Nephron progenitor cell (in vitro differentiated cells): ENCODE measurements at regions not wholly inside any gene's neighbourhood (a gene's known extent, or its start where the extent isn't known, plus 50 kb on each side); places are given as distances from the start of the nearest gene placed in this dataset.

Source experiments
- DNase-seq: peaks from one replicate; pipeline ENCODE4 v3.0.0; 2021
- H3K27ac Mint-ChIP-seq: 2 replicates; pipeline ENCODE4 v1.8.0; 2021; ENCODE audit warnings: mild to moderate bottlenecking, moderate library complexity, mixed read lengths
- H3K27me3 Mint-ChIP-seq: 2 replicates; pipeline ENCODE4 v1.8.0; 2021; ENCODE audit warnings: mild to moderate bottlenecking, low read depth, mixed read lengths; ENCODE audit not compliant: poor library complexity
- H3K36me3 Mint-ChIP-seq: 2 replicates; pipeline ENCODE4 v1.8.0; 2021; ENCODE audit warnings: low read depth, mixed read lengths
- H3K4me1 Mint-ChIP-seq: 2 replicates; pipeline ENCODE4 v1.8.0; 2021; ENCODE audit warnings: mixed read lengths
- H3K4me3 Mint-ChIP-seq: 2 replicates; pipeline ENCODE4 v1.8.0; 2021; ENCODE audit warnings: mild to moderate bottlenecking, moderate library complexity, mixed read lengths
- H3K9me3 Mint-ChIP-seq: 2 replicates; pipeline ENCODE4 v1.8.0; 2021; ENCODE audit warnings: mild to moderate bottlenecking, moderate library complexity, mixed read lengths
- CTCF ChIP-seq: fragments of 200-600 bp; sonication (generic); IDR thresholded peaks from 2 replicates; pipeline ENCODE4 v1.5.0; 2021; ENCODE audit warnings: antibody characterized with exemption

DNA sequence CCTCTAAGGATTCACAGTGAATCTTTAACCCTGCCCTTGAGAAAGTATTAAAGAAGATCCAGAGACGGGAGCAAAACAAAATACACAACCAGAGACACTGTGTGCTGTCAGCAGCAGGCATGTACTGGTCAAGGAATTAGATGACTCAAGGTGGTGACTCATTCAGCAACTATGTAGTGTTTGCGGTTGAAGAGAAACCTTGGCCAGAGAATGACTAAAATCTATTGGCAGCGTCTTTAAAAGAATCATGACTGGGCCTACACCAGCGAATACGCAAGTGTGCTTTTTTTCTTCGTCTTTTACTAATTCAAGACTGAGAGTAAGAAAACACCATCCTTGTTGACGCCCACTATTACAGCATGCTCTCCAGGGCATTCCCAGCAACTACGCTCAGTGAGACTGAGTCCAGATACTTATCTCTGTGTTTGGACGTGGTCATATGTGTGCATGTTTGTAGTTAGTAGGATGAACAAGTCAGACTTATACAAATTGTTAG is 72.4 kb upstream of the BACH2 start:
- DNase-seq = no peak
- Mint-ChIP-seq H3K4me1 (peaks cover 45% of the 10 kb centered on the region), H3K27ac (peak overlapping the region; percentile 76), H3K4me3 (no peak overlapping the region), H3K9me3 (peaks cover 15% of the 10 kb centered on the region), H3K36me3 (no peaks in the 10 kb centered on the region), H3K27me3 (peaks cover 6% of the 10 kb centered on the region)
- TF ChIP-seq CTCF = no peak

GRCh38 chr6:90368601-90369000 is 72.0 kb upstream of the BACH2 start:
- TF ChIP-seq CTCF = no peak
- Mint-ChIP-seq H3K9me3 (peaks cover 15% of the 10 kb centered on the region), H3K4me1 (peaks cover 49% of the 10 kb centered on the region), H3K27me3 (peaks cover 6% of the 10 kb centered on the region), H3K4me3 (no peak overlapping the region), H3K36me3 (no peaks in the 10 kb centered on the region), H3K27ac (peak overlapping the region; percentile 76)
- no peak for DNase-seq

DNA sequence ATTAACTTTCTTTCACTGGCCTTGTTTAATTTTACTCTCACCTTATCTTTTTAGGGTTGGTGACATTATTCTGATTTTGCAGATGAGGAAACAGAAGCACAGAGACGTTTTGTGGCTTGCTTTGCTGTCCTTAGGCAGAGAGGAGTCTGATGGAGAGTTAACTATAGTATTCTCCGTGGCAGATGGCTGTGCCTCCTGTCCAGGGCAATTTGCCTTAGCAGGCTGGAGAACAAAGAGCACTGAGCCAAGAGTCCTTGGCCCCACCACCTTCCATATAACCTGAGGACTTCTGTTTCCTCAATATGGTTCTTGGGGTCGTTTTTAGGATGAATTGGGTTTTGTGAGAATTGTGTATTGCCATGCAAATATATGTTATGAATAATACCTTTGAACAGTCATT is 71.4 kb upstream of the BACH2 start:
- DNase-seq = no peak
- H3K4me3 Mint-ChIP-seq = no peak overlapping the region
- peaks cover 15% of the 10 kb centered on the region for H3K9me3 Mint-ChIP-seq
- peaks cover 55% of the 10 kb centered on the region for H3K4me1 Mint-ChIP-seq
- H3K27ac Mint-ChIP-seq = no peak overlapping the region
- TF ChIP-seq CTCF = no peak
- H3K27me3 Mint-ChIP-seq = peaks cover 6% of the 10 kb centered on the region
- H3K36me3 Mint-ChIP-seq = no peaks in the 10 kb centered on the region

- peaks cover 3% of the 10 kb centered on the region for H3K27me3 Mint-ChIP-seq
- TF ChIP-seq CTCF = no peak
- H3K4me1 Mint-ChIP-seq = peaks cover 63% of the 10 kb centered on the region
- no peak overlapping the region for H3K27ac Mint-ChIP-seq
- H3K4me3 Mint-ChIP-seq = no peak overlapping the region
- H3K9me3 Mint-ChIP-seq = peaks cover 15% of the 10 kb centered on the region
- DNase-seq = no peak
- H3K36me3 Mint-ChIP-seq = no peaks in the 10 kb centered on the region
Measured at GRCh38 chr6:90365565-90366219, 69.0 kb upstream of the BACH2 start.

- H3K4me3 Mint-ChIP-seq = no peak overlapping the region
- H3K27me3 Mint-ChIP-seq = peaks cover 5% of the 10 kb centered on the region
- H3K4me1 Mint-ChIP-seq = peaks cover 70% of the 10 kb centered on the region
- peaks cover 15% of the 10 kb centered on the region for H3K9me3 Mint-ChIP-seq
- no peak overlapping the region for H3K27ac Mint-ChIP-seq
- no peak for DNase-seq
- H3K36me3 Mint-ChIP-seq = no peaks in the 10 kb centered on the region
- TF ChIP-seq CTCF = no peak
Measured at GRCh38 chr6:90365002-90365401, 68.4 kb upstream of the BACH2 start.

DNA sequence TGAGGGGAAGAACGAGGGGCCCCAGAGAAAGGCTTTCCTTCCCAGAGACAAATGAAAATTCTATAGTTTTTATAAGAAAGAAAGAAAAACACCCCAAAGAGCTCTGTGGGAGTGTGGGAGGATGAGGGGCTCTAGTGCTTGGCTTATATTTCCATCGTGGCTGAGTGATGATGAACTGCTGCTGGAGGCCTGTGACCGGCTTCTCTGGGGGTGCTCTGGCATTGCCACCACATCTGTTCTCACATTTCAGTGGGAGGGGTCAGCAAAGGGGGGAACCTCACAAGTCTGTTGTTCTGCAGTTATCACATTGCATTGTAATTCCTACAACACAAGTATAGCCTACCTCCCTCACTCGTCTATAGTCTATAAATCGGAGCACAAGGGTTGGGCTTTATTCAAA is 67.6 kb upstream of the BACH2 start:
- Mint-ChIP-seq H3K4me3 (peak overlapping the region; percentile 48), H3K27me3 (peaks cover 6% of the 10 kb centered on the region), H3K4me1 (peaks cover 68% of the 10 kb centered on the region), H3K27ac (peak overlapping the region; percentile 93), H3K9me3 (peaks cover 15% of the 10 kb centered on the region), H3K36me3 (no peaks in the 10 kb centered on the region)
- TF ChIP-seq CTCF = no peak
- DNase-seq = peak; percentile 12
